ENCODE measurements at regions not wholly inside any gene's neighbourhood (a gene's known extent, or its start where the extent isn't known, plus 50 kb on each side); places are given as distances from the start of the nearest gene placed in this dataset.

- no peak for TF ChIP-seq CTCF (IDR thresholded peaks at IDR 0.05; ENCODE audit: poor library complexity)
- TF ChIP-seq EZH2 (IDR thresholded peaks at IDR 0.05; ENCODE audit: borderline replicate concordance): no peak
Observed at GRCh38 chr2:56040834-56041233, 117.3 kb upstream of the EFEMP1 start.

Measured in hepatocyte (in vitro differentiated cells).